GM20431 (cell line): ENCODE measurements at regions not wholly inside any gene's neighbourhood (a gene's known extent, or its start where the extent isn't known, plus 50 kb on each side); places are given as distances from the start of the nearest gene placed in this dataset.
"Not testable (repeated sequence)": the region's sequence is repeated elsewhere in the genome, so short reads cannot be mapped to it uniquely, and the experiment has no call there.

Experiments
- in situ Hi-C: fragments of 300-500 bp; cut with MseI, MboI; formaldehyde crosslinking; loops from one replicate; pipeline ENCODE4 v1.15.0; 2020; ENCODE audit warnings: low sequenced_read_pairs; ENCODE audit not compliant: unreplicated experiment

- in situ Hi-C loops = no loop called here
These were observed 186.8 kb downstream of the SATB1 start for GRCh38 chr3:18238332-18238731.

GRCh38 chr3:18237251-18238005 is 187.7 kb downstream of the SATB1 start:
- in situ Hi-C loops = no loop called here

- in situ Hi-C loops = no loop called here
These were observed 188.4 kb downstream of the SATB1 start for GRCh38 chr3:18236726-18237125.

GRCh38 chr3:18234717-18235335 is 190.3 kb downstream of the SATB1 start:
- in situ Hi-C loops = no loop called here

DNA sequence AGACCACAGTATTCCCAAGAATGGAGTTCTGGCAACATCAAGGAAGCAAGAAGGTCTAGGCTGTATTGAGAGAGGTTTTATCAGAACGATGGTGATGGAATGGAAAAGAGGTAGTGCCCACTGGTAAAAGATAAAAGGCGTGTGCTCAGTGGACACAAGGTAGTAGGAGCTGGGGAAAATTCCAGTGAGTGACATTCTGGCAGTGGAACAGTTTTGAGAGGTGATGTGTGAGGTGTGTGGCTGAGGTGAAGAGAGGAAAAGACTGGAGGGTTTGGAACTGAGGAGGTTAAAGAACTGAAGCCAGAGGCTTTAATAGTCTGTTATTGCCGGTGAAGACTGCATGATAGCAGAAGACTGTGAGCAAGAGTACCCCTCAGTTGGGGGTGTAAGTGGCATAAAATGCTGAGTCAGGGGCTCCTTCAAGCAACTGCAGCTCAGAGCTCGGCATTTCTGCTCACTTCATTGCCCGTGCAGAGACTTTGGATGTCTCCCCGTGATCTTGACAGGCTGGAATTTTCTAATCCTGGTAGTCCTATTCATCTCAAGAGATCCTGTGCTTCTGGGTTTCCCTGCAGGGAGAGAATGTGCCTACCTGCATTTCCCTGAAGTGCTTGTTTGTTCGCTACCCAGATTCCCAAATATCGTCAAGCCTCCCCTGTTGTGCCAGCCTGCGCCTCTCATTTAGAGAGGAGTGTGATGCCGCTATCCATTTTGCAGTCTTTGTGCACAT is 191.0 kb downstream of the SATB1 start:
- in situ Hi-C loops = no loop called here

DNA sequence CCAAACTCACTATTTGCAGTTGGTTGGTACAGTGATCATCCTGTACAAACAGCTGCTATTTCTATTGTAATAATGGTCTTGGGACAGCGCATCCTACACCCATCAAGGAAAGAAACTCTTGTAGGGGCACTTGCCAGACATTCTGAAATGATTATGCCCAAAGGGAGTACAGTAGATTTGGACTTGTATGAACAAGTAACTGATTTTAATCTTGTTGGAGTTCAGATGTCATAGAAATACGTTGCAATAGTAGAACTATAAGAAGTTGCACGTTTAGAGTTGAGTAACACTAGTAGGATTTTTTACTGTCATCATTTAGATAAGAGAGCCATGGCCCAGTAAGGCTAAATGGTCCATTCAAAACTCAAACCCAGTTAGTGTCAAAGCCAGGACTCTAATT is 192.8 kb downstream of the SATB1 start:
- in situ Hi-C loops = no loop called here

- in situ Hi-C loops = no loop called here
These were observed 197.1 kb downstream of the SATB1 start for GRCh38 chr3:18228060-18228459.

GRCh38 chr3:18225709-18226108 is 199.4 kb downstream of the SATB1 start:
- in situ Hi-C loops = no loop called here

GRCh38 chr3:18224426-18224825 is 200.7 kb downstream of the SATB1 start:
- in situ Hi-C loops = no loop called here

- in situ Hi-C loops = no loop called here
These were observed 201.2 kb downstream of the SATB1 start for GRCh38 chr3:18223974-18224373.

DNA sequence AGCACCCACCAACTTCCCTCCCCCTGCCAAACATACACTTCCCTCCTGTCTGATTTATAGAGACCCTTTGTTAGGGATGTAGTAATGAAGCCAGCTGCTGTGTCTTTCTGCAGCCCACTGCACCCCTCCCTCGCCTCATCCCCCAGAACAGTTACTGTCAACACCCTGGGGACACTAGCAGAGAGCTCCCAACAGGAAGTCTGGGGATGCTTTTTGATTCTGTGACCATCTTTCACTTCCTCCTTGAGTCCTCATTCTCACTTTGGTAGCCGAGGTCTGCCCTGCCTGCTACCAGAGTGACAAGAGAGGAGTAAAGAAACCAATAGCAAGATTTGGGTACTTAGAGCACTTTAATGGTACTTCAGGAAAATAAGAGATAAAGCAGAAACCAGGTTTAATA is 201.6 kb downstream of the SATB1 start:
- in situ Hi-C loops = no loop called here

GRCh38 chr3:18222686-18223085 is 202.5 kb downstream of the SATB1 start:
- in situ Hi-C loops = no loop called here

GRCh38 chr3:18217507-18218174 is 207.5 kb downstream of the SATB1 start:
- in situ Hi-C loops = no loop called here

GRCh38 chr3:18216996-18217395 is 208.1 kb downstream of the SATB1 start:
- in situ Hi-C loops = no loop called here

DNA sequence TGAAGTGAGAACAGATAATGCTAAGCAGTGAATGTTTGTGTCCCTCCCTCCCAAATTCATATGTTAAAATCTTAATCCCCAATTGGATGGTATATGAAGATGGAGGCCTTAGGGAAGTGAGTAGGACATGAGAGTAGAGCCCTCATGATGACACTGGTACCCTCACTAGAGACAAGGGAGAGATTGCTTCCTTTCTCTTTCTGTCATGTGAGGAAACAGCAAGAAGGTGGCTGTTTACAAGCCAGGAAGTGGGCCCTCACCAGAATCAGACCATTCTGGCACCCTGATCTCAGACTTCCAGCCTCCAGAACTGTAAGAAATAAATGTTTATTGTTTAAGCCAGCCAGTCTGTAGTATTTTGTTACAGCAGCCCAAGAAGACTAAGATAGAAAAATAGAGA is 209.5 kb downstream of the SATB1 start:
- in situ Hi-C loops = no loop called here

GRCh38 chr3:18211116-18211515 is 214.0 kb downstream of the SATB1 start:
- in situ Hi-C loops = no loop called here

DNA sequence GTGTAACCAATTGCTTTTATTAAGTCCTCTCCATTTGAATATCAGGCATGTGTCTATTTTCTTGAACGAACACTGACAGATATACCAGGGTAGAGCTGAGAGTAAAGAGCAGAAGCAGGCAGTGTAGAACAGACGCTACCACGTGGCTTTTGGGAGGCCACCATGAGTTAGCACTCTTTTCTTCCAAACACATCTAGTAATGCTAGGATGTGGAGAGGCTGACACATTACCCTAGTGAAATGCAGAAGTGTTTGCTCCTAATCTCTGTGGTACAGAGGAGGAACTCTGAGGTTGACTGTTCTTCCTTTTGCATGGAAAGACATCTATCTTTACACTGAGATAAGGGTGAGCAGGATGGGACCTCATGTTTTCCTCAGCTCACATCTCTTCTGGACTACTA is 216.3 kb downstream of the SATB1 start:
- in situ Hi-C loops = no loop called here

- in situ Hi-C loops = no loop called here
These were observed 217.0 kb downstream of the SATB1 start for GRCh38 chr3:18208091-18208490.

DNA sequence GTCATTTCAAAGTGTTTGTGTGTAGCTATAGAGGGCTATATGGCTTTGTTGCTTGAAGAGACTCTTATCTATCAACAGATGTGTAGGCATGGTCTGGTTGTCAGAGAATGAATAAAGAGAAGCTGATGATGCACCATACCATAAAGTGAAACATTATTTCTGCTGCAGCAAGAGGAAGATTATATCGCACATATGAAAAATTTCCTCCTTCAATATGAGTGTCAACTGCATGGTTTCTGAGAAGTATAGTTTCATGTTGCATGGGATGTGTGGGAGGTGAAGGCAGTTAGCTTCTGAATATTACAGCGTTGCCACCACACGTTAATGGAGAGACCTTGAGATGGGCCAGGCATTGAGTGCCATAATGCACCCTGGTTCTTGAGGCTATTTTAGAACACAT is 217.9 kb downstream of the SATB1 start:
- in situ Hi-C loops = no loop called here

DNA sequence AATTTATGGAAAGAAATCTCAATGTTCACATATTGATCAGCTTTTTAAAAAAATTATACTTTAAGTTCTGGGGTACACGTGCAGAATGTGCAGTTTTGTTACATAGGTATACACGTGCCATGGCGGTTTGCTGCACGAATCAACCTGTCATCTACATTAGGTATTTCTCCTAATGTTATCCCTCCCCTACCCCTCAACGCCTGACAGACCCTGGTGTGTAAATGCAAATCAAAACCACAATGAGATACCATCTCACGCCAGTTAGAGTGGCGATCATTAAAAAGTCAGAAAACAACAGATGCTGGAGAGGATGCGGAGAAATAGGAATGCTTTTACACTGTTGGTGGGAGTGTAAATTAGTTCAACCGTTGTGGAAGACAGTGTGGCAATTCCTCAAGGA is 219.4 kb downstream of the SATB1 start:
- in situ Hi-C loops = not testable (repeated sequence)

DNA sequence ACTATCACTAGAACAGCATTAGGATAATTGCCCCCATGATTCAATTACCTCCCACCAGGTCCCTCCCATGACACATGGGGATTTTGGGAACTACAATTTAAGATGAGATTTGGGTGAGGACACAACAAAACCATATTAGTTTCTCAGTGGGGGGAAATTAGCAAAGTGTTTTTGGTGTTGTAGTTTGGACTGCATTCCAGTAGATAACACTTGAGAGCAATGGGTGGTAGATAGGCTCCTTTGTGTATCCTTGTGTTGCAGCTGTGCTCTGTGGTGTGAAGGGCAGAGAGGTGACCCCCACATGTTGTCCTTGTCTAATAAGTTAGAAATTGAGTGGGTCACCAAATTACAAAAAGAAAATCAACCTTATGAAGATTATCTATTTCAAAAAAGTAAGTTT is 223.8 kb downstream of the SATB1 start:
- in situ Hi-C loops = no loop called here
